ENCODE measurements at regions not wholly inside any gene's neighbourhood (a gene's known extent, or its start where the extent isn't known, plus 50 kb on each side); places are given as distances from the start of the nearest gene placed in this dataset.

DNA sequence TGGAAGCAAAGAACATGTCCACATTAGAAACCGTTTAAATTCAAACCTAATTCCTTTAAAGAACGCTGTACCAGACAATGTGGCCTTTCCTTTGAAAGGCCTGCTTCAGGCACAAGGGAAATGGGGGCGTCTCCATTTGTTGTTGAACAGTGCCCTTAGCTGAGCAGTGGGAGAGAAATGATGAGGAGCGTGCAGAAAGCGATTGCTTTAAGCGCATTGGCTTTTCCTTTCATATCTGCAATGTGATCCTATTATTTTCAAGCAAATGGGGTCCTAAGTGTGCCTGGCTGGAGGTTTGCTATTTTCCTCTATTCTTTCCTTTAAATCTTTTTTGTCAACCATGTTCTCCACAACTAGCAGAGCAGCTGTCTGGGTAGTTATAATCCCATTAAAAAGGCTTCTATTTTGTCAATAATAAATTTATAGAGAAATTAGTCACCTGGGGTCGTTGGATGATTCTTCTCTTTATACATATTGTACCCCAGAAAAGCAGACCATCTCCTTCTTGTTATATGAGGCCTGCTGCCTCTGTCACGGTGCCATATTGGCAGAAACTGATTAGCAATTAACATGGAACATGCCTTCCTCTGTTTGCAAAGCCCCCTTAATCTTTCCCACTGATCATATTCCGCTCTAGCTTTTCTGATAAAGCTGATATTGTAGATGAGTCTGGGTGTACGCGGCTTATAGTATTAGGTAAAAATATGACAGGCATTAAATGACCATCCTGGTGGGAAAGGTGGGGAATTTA is 151.1 kb upstream of the JAG1 start:
- TF ChIP-seq RAD21 (CRISPR knock-in tag; IDR thresholded peaks at IDR 0.05) = no peak
- TF ChIP-seq KLF12 (CRISPR knock-in tag; IDR thresholded peaks at IDR 0.05; ENCODE audit: borderline replicate concordance) = no peak
- no peak for TF ChIP-seq POLR2A (IDR thresholded peaks at IDR 0.05; ENCODE audit: insufficient read depth in 1 of 2, low read depth in 2 of 2, low read length in 2 of 2)
- no peak for TF ChIP-seq FOSL2 (CRISPR knock-in tag; IDR thresholded peaks at IDR 0.05)
- no peak for TF ChIP-seq KMT2A (CRISPR knock-in tag; IDR thresholded peaks at IDR 0.05)
- no peak for TF ChIP-seq ZBTB7A (CRISPR knock-in tag; IDR thresholded peaks at IDR 0.05)
- TF ChIP-seq CTCF (CRISPR knock-in tag; IDR thresholded peaks at IDR 0.05) = no peak
- no peak for TF ChIP-seq USF2 (IDR thresholded peaks at IDR 0.05; ENCODE audit: low read depth, low read length)
- TF ChIP-seq USF2 (CRISPR knock-in tag; IDR thresholded peaks at IDR 0.05; ENCODE audit: borderline replicate concordance) = no peak
- TF ChIP-seq MIER3 (CRISPR knock-in tag; IDR thresholded peaks at IDR 0.05; ENCODE audit: borderline replicate concordance) = no peak
- TF ChIP-seq, protein P1, sequence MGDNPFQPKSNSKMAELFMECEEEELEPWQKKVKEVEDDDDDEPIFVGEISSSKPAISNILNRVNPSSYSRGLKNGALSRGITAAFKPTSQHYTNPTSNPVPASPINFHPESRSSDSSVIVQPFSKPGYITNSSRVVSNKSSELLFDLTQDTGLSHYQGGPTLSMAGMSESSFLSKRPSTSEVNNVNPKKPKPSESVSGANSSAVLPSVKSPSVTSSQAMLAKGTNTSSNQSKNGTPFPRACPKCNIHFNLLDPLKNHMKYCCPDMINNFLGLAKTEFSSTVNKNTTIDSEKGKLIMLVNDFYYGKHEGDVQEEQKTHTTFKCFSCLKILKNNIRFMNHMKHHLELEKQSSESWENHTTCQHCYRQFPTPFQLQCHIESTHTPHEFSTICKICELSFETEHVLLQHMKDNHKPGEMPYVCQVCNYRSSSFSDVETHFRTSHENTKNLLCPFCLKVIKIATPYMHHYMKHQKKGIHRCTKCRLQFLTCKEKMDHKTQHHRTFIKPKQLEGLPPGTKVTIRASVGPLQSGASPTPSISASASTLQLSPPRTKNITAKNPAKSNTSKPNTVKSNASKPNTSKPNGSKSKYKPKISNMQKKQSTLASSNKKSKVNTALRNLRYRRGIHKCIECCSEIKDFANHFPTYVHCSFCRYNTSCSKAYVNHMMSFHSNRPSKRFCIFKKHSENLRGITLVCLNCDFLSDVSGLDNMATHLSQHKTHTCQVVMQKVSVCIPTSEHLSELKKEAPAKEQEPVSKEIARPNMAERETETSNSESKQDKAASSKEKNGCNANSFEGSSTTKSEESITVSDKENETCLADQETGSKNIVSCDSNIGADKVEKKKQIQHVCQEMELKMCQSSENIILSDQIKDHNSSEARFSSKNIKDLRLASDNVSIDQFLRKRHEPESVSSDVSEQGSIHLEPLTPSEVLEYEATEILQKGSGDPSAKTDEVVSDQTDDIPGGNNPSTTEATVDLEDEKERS (CRISPR knock-in tag; IDR thresholded peaks at IDR 0.05) = no peak
- TF ChIP-seq ARNT (IDR thresholded peaks at IDR 0.05) = no peak
- TF ChIP-seq DZIP1 (CRISPR knock-in tag; IDR thresholded peaks at IDR 0.05) = no peak
